ENCODE measurements at regions not wholly inside any gene's neighbourhood (a gene's known extent, or its start where the extent isn't known, plus 50 kb on each side); places are given as distances from the start of the nearest gene placed in this dataset.

GRCh38 chr6:140559458-140559857 lies 1185.0 kb upstream of the CITED2 start:
- no peaks in the 10 kb centered on the region for H3K27me3 ChIP-seq (ENCODE audit: control insufficient read depth in 1 of 2, insufficient read depth in 2 of 2, low read length in 1 of 2)
- no peak overlapping the region for H3K4me3 ChIP-seq (ENCODE audit: low read length in 2 of 2)
- no peak for DNase-seq
- H3K27ac ChIP-seq (ENCODE audit: low read depth in 1 of 2, low read length in 2 of 2) = no peak overlapping the region
- no peaks in the 10 kb centered on the region for H3K4me1 ChIP-seq (ENCODE audit: control insufficient read depth in 1 of 2, insufficient read depth in 2 of 2, low read length in 2 of 2)
- intact Hi-C loops (cut with DNase I) = no loop called here
- no peaks in the 10 kb centered on the region for H3K36me3 ChIP-seq (ENCODE audit: control insufficient read depth in 1 of 2, insufficient read depth in 2 of 2, low read length in 1 of 2)
- no peaks in the 10 kb centered on the region for H3K9me3 ChIP-seq (ENCODE audit: control insufficient read depth, low read length)
- no peak for ATAC-seq (ENCODE audit: low FRiP score)

- H3K36me3 ChIP-seq (ENCODE audit: control insufficient read depth in 1 of 2, insufficient read depth in 2 of 2, low read length in 1 of 2) = no peaks in the 10 kb centered on the region
- DNase-seq = no peak
- no peaks in the 10 kb centered on the region for H3K4me1 ChIP-seq (ENCODE audit: control insufficient read depth in 1 of 2, insufficient read depth in 2 of 2, low read length in 2 of 2)
- no peak for ATAC-seq (ENCODE audit: low FRiP score)
- intact Hi-C loops (cut with DNase I) = no loop called here
- WGBS, 2 donors = 96 to 97% methylated on average over 2 of the region's 2 CpGs
- no peak overlapping the region for H3K4me3 ChIP-seq (ENCODE audit: low read length in 2 of 2)
- no peaks in the 10 kb centered on the region for H3K9me3 ChIP-seq (ENCODE audit: control insufficient read depth, low read length)
- no peaks in the 10 kb centered on the region for H3K27me3 ChIP-seq (ENCODE audit: control insufficient read depth in 1 of 2, insufficient read depth in 2 of 2, low read length in 1 of 2)
- H3K27ac ChIP-seq (ENCODE audit: low read depth in 1 of 2, low read length in 2 of 2) = no peak overlapping the region
These were observed 1180.0 kb upstream of the CITED2 start for GRCh38 chr6:140554421-140554820.

- 7 to 9% methylated on average over 1 of the region's 1 CpG for WGBS, 2 donors
- DNase-seq (no peak), ATAC-seq (ENCODE audit: low FRiP score) (no peak)
- intact Hi-C loops (cut with DNase I) = no loop called here
- Histone ChIP-seq H3K36me3 (ENCODE audit: control insufficient read depth in 1 of 2, insufficient read depth in 2 of 2, low read length in 1 of 2) (no peaks in the 10 kb centered on the region), H3K4me3 (ENCODE audit: low read length in 2 of 2) (no peak overlapping the region), H3K9me3 (ENCODE audit: control insufficient read depth, low read length) (no peaks in the 10 kb centered on the region), H3K4me1 (ENCODE audit: control insufficient read depth in 1 of 2, insufficient read depth in 2 of 2, low read length in 2 of 2) (no peaks in the 10 kb centered on the region), H3K27ac (ENCODE audit: low read depth in 1 of 2, low read length in 2 of 2) (no peak overlapping the region), H3K27me3 (ENCODE audit: control insufficient read depth in 1 of 2, insufficient read depth in 2 of 2, low read length in 1 of 2) (no peaks in the 10 kb centered on the region)
These were observed 1173.9 kb upstream of the CITED2 start for GRCh38 chr6:140548366-140548765.

- H3K4me3 ChIP-seq (ENCODE audit: low read length in 2 of 2) = no peak overlapping the region
- no peak for DNase-seq
- no peaks in the 10 kb centered on the region for H3K36me3 ChIP-seq (ENCODE audit: control insufficient read depth in 1 of 2, insufficient read depth in 2 of 2, low read length in 1 of 2)
- no peaks in the 10 kb centered on the region for H3K27me3 ChIP-seq (ENCODE audit: control insufficient read depth in 1 of 2, insufficient read depth in 2 of 2, low read length in 1 of 2)
- H3K9me3 ChIP-seq (ENCODE audit: control insufficient read depth, low read length) = no peaks in the 10 kb centered on the region
- ATAC-seq (ENCODE audit: low FRiP score) = no peak
- H3K27ac ChIP-seq (ENCODE audit: low read depth in 1 of 2, low read length in 2 of 2) = no peak overlapping the region
- H3K4me1 ChIP-seq (ENCODE audit: control insufficient read depth in 1 of 2, insufficient read depth in 2 of 2, low read length in 2 of 2) = no peaks in the 10 kb centered on the region
- intact Hi-C loops (cut with DNase I) = no loop called here
- 70 to 90% methylated on average over 3 of the region's 3 CpGs for WGBS, 2 donors
These were observed 1172.2 kb upstream of the CITED2 start for GRCh38 chr6:140546640-140547039.

- no peaks in the 10 kb centered on the region for H3K36me3 ChIP-seq (ENCODE audit: control insufficient read depth in 1 of 2, insufficient read depth in 2 of 2, low read length in 1 of 2)
- no peak overlapping the region for H3K27ac ChIP-seq (ENCODE audit: low read depth in 1 of 2, low read length in 2 of 2)
- WGBS, 2 donors = 92 to 95% methylated on average over 3 of the region's 3 CpGs
- intact Hi-C loops (cut with DNase I) = no loop called here
- DNase-seq (no peak), ATAC-seq (ENCODE audit: low FRiP score) (no peak)
- H3K4me1 ChIP-seq (ENCODE audit: control insufficient read depth in 1 of 2, insufficient read depth in 2 of 2, low read length in 2 of 2) = no peaks in the 10 kb centered on the region
- no peaks in the 10 kb centered on the region for H3K27me3 ChIP-seq (ENCODE audit: control insufficient read depth in 1 of 2, insufficient read depth in 2 of 2, low read length in 1 of 2)
- H3K4me3 ChIP-seq (ENCODE audit: low read length in 2 of 2) = no peak overlapping the region
- H3K9me3 ChIP-seq (ENCODE audit: control insufficient read depth, low read length) = no peaks in the 10 kb centered on the region
These were observed 1170.0 kb upstream of the CITED2 start for GRCh38 chr6:140544431-140544830.

GRCh38 chr6:140542863-140543262 lies 1168.4 kb upstream of the CITED2 start:
- H3K4me3 ChIP-seq (ENCODE audit: low read length in 2 of 2) = no peak overlapping the region
- H3K4me1 ChIP-seq (ENCODE audit: control insufficient read depth in 1 of 2, insufficient read depth in 2 of 2, low read length in 2 of 2) = peaks cover 0 to 2% of the 10 kb centered on the region in 2 donors
- WGBS, 2 donors = 93% methylated on average over 3 of the region's 3 CpGs
- ATAC-seq (ENCODE audit: low FRiP score) (no peak), DNase-seq (no peak)
- H3K27ac ChIP-seq (ENCODE audit: low read depth in 1 of 2, low read length in 2 of 2) = no peak overlapping the region
- H3K9me3 ChIP-seq (ENCODE audit: control insufficient read depth, low read length) = no peaks in the 10 kb centered on the region
- intact Hi-C loops (cut with DNase I) = no loop called here
- H3K27me3 ChIP-seq (ENCODE audit: control insufficient read depth in 1 of 2, insufficient read depth in 2 of 2, low read length in 1 of 2) = no peaks in the 10 kb centered on the region
- no peaks in the 10 kb centered on the region for H3K36me3 ChIP-seq (ENCODE audit: control insufficient read depth in 1 of 2, insufficient read depth in 2 of 2, low read length in 1 of 2)

- Histone ChIP-seq H3K27ac (ENCODE audit: low read depth in 1 of 2, low read length in 2 of 2) (no peak overlapping the region), H3K9me3 (ENCODE audit: control insufficient read depth, low read length) (no peaks in the 10 kb centered on the region), H3K4me1 (ENCODE audit: control insufficient read depth in 1 of 2, insufficient read depth in 2 of 2, low read length in 2 of 2) (peaks cover 2% of the 10 kb centered on the region in 2 donors), H3K36me3 (ENCODE audit: control insufficient read depth in 1 of 2, insufficient read depth in 2 of 2, low read length in 1 of 2) (no peaks in the 10 kb centered on the region), H3K27me3 (ENCODE audit: control insufficient read depth in 1 of 2, insufficient read depth in 2 of 2, low read length in 1 of 2) (no peaks in the 10 kb centered on the region), H3K4me3 (ENCODE audit: low read length in 2 of 2) (no peak overlapping the region)
- ATAC-seq (ENCODE audit: low FRiP score) (no peak), DNase-seq (no peak)
- 77 to 83% methylated on average over 7 of the region's 7 CpGs for WGBS, 2 donors
- intact Hi-C loops (cut with DNase I) = no loop called here
These were observed 1166.8 kb upstream of the CITED2 start for GRCh38 chr6:140541288-140541687.

GRCh38 chr6:140540743-140541142 lies 1166.3 kb upstream of the CITED2 start:
- DNase-seq (no peak), ATAC-seq (ENCODE audit: low FRiP score) (no peak)
- WGBS, 2 donors = 73 to 78% methylated on average over 1 of the region's 1 CpG
- Histone ChIP-seq H3K27ac (ENCODE audit: low read depth in 1 of 2, low read length in 2 of 2) (no peak overlapping the region), H3K4me1 (ENCODE audit: control insufficient read depth in 1 of 2, insufficient read depth in 2 of 2, low read length in 2 of 2) (peaks cover 2% of the 10 kb centered on the region in 2 donors), H3K36me3 (ENCODE audit: control insufficient read depth in 1 of 2, insufficient read depth in 2 of 2, low read length in 1 of 2) (no peaks in the 10 kb centered on the region), H3K27me3 (ENCODE audit: control insufficient read depth in 1 of 2, insufficient read depth in 2 of 2, low read length in 1 of 2) (no peaks in the 10 kb centered on the region), H3K9me3 (ENCODE audit: control insufficient read depth, low read length) (no peaks in the 10 kb centered on the region), H3K4me3 (ENCODE audit: low read length in 2 of 2) (no peak overlapping the region)
- intact Hi-C loops (cut with DNase I) = no loop called here

GRCh38 chr6:140538926-140539325 lies 1164.5 kb upstream of the CITED2 start:
- ATAC-seq (ENCODE audit: low FRiP score) = no peak
- H3K4me3 ChIP-seq (ENCODE audit: low read length in 2 of 2) = no peak overlapping the region
- peak overlapping the region in 1 of 2 donors; percentile 87 for H3K27ac ChIP-seq (ENCODE audit: low read depth in 1 of 2, low read length in 2 of 2)
- H3K4me1 ChIP-seq (ENCODE audit: control insufficient read depth in 1 of 2, insufficient read depth in 2 of 2, low read length in 2 of 2) = peaks cover 2% of the 10 kb centered on the region in 2 donors
- no peaks in the 10 kb centered on the region for H3K27me3 ChIP-seq (ENCODE audit: control insufficient read depth in 1 of 2, insufficient read depth in 2 of 2, low read length in 1 of 2)
- DNase-seq = no peak
- H3K36me3 ChIP-seq (ENCODE audit: control insufficient read depth in 1 of 2, insufficient read depth in 2 of 2, low read length in 1 of 2) = no peaks in the 10 kb centered on the region
- no peaks in the 10 kb centered on the region for H3K9me3 ChIP-seq (ENCODE audit: control insufficient read depth, low read length)
- intact Hi-C loops (cut with DNase I) = no loop called here
